H1 (cell line): ENCODE measurements at regions not wholly inside any gene's neighbourhood (a gene's known extent, or its start where the extent isn't known, plus 50 kb on each side); places are given as distances from the start of the nearest gene placed in this dataset.

Source experiments
- CTCF ChIA-PET: fragments of 300-600 bp; sonication (Branson Sonifier 250); formaldehyde crosslinking; loops from one replicate; lab custom pipeline; 2021; ENCODE audit not compliant: partially characterized antibody; lab: Charles Lee
- POLR2A ChIA-PET: fragments of 300-600 bp; sonication (Branson Sonifier 250); formaldehyde crosslinking; loops from one replicate; lab custom pipeline; 2021; ENCODE audit warnings: inconsistent platforms; ENCODE audit not compliant: partially characterized antibody; lab: Charles Lee
- DNase-seq, 2 experiments: peaks; one replicate each; pipeline versions ENCODE4 v3.0.0 to v3.0.0-alpha.2; 2010 to 2022; ENCODE audit warnings: low spot score in 2 of 2, low read depth in 1 of 2, mixed read lengths in 1 of 2
- FAIRE-seq: peaks from 2 replicates; lab custom pipeline; 2011; peaks lifted over from hg19 to GRCh38; lab: Jason Lieb, UNC
- H2AFZ ChIP-seq: 2 replicates; pipeline ENCODE4 v1.8.1; 2012; ENCODE audit warnings: low read length, inconsistent platforms
- H2AK5ac ChIP-seq: 2 replicates; pipeline ENCODE4 v1.6.1; 2013; ENCODE audit warnings: low read depth, low read length
- H2BK120ac ChIP-seq: replicated peaks from 2 replicates; pipeline ENCODE3; 2013; ENCODE audit warnings: low read depth, low read length, inconsistent platforms
- H2BK12ac ChIP-seq: 2 replicates; pipeline ENCODE4 v1.6.1; 2013; ENCODE audit warnings: low read depth, low read length
- H2BK15ac ChIP-seq: 2 replicates; pipeline ENCODE4 v1.6.1; 2013; ENCODE audit warnings: low read length
- H2BK20ac ChIP-seq: 2 replicates; pipeline ENCODE4 v1.6.1; 2013; ENCODE audit warnings: low read length
- H2BK5ac ChIP-seq: 2 replicates; pipeline ENCODE4 v1.6.1; 2013; ENCODE audit warnings: low read depth, low read length
- H3K14ac ChIP-seq: 2 replicates; pipeline ENCODE4 v1.6.1; 2013; ENCODE audit warnings: inconsistent platforms; ENCODE audit not compliant: insufficient read length
- H3K18ac ChIP-seq: 2 replicates; pipeline ENCODE4 v1.6.1; 2013; ENCODE audit warnings: low read length; ENCODE audit errors: extremely low read depth
- H3K23ac ChIP-seq: 2 replicates; pipeline ENCODE4 v1.6.1; 2013; ENCODE audit warnings: inconsistent platforms; ENCODE audit not compliant: insufficient read length
- H3K23me2 ChIP-seq: 2 replicates; pipeline ENCODE4 v1.6.1; 2013; ENCODE audit warnings: low read depth, low read length
- H3K27ac ChIP-seq: 2 replicates; pipeline ENCODE4 v1.6.1; 2011; ENCODE audit warnings: low read depth, low read length, inconsistent platforms
- H3K27me3 ChIP-seq, 4 experiments: replicated peaks in 1 of 4; 1 replicate in 1 of 4; 2 replicates in 3 of 4; pipeline versions ENCODE4 v1.6.1 to v1.8.1; 2011 to 2013; ENCODE audit warnings: low read length in 3 of 4, mild to moderate bottlenecking in 3 of 4, inconsistent platforms in 2 of 4, mixed read lengths in 2 of 4, moderate library complexity in 1 of 4; ENCODE audit not compliant: control insufficient read depth in 3 of 4, insufficient read depth in 3 of 4; ENCODE audit errors: extremely low read depth in 1 of 4
- H3K36me3 ChIP-seq, 4 experiments: 2 replicates each; pipeline versions ENCODE4 v1.6.1 to v1.8.1; 2011 to 2013; ENCODE audit warnings: mild to moderate bottlenecking in 4 of 4, low read length in 3 of 4, moderate library complexity in 2 of 4, control low read depth in 1 of 4, inconsistent platforms in 1 of 4; ENCODE audit not compliant: insufficient read depth in 4 of 4, control insufficient read depth in 2 of 4
- H3K4ac ChIP-seq: replicated peaks from 2 replicates; pipeline ENCODE3; 2013; ENCODE audit warnings: low read length, low read depth, mixed read lengths, inconsistent platforms; ENCODE audit not compliant: insufficient read length
- H3K4me1 ChIP-seq, 4 experiments: replicated peaks in 1 of 4; 1 replicate in 1 of 4; 2 replicates in 3 of 4; pipeline versions ENCODE4 v1.6.1 to v1.8.1; 2011 to 2013; ENCODE audit warnings: low read length in 3 of 4, inconsistent platforms in 2 of 4, mixed read lengths in 1 of 4; ENCODE audit not compliant: insufficient read depth in 4 of 4, control insufficient read depth in 3 of 4
- H3K4me2 ChIP-seq, 2 experiments: 2 replicates each; pipeline versions ENCODE4 v1.6.1 to v1.8.1; 2011 to 2013; ENCODE audit warnings: low read depth in 2 of 2, low read length in 2 of 2, control low read depth in 1 of 2, inconsistent platforms in 1 of 2, mild to moderate bottlenecking in 1 of 2; ENCODE audit not compliant: insufficient read depth in 1 of 2
- H3K4me3 ChIP-seq, 4 experiments: fragments of 200-600, 300-600 bp in 1 of 4; sonication (generic), shearing (Covaris generic), sonication (Bioruptor Twin) in 1 of 4; 2 replicates each; pipeline versions ENCODE4 v1.5.1 to v1.8.1; 2011 to 2016; ENCODE audit warnings: low read length in 4 of 4, low read depth in 3 of 4, control low read depth in 2 of 4, inconsistent platforms in 2 of 4, mild to moderate bottlenecking in 2 of 4, mixed read lengths in 1 of 4, moderate library complexity in 1 of 4; ENCODE audit not compliant: insufficient read depth in 2 of 4; ENCODE audit errors: extremely low read depth in 1 of 4
- H3K56ac ChIP-seq: replicated peaks from 2 replicates; pipeline ENCODE3; 2013; ENCODE audit warnings: low read depth, mild to moderate bottlenecking, mixed read lengths, low read length, inconsistent platforms; ENCODE audit not compliant: insufficient read length
- H3K79me1 ChIP-seq: 2 replicates; pipeline ENCODE4 v1.6.1; 2013; ENCODE audit warnings: low read depth, low read length, control low read depth
- H3K79me2 ChIP-seq, 2 experiments: 2 replicates each; pipeline versions ENCODE4 v1.6.1 to v1.8.1; 2012 to 2013; ENCODE audit warnings: low read length in 2 of 2, mild to moderate bottlenecking in 2 of 2, inconsistent platforms in 1 of 2; ENCODE audit not compliant: insufficient read depth in 2 of 2, control insufficient read depth in 1 of 2
- H3K9ac ChIP-seq, 4 experiments: replicated peaks in 1 of 4; 1 replicate in 1 of 4; 2 replicates in 3 of 4; pipeline versions ENCODE4 v1.6.1 to v1.8.1; 2011 to 2013; ENCODE audit warnings: low read depth in 3 of 4, low read length in 3 of 4, control low read depth in 2 of 4, mild to moderate bottlenecking in 2 of 4, moderate library complexity in 2 of 4, inconsistent platforms in 1 of 4; ENCODE audit errors: extremely low read depth in 1 of 4
- H3K9me3 ChIP-seq, 2 experiments: 2 replicates each; pipeline versions ENCODE4 v1.6.1 to v1.8.1; 2012 to 2013; ENCODE audit warnings: mild to moderate bottlenecking in 2 of 2, moderate library complexity in 2 of 2, control low read depth in 1 of 2, inconsistent platforms in 1 of 2, low read depth in 1 of 2, low read length in 1 of 2, mixed read lengths in 1 of 2; ENCODE audit not compliant: insufficient read depth in 2 of 2
- H4K20me1 ChIP-seq, 2 experiments: replicated peaks in 1 of 2; 2 replicates each; pipeline versions ENCODE3 to v1.8.1; 2011 to 2013; ENCODE audit warnings: inconsistent platforms in 2 of 2, low read length in 2 of 2, mild to moderate bottlenecking in 1 of 2; ENCODE audit not compliant: insufficient read depth in 2 of 2, control insufficient read depth in 1 of 2
- H4K5ac ChIP-seq: 2 replicates; pipeline ENCODE4 v1.6.1; 2013; ENCODE audit warnings: low read length, low read depth, mixed read lengths, inconsistent platforms; ENCODE audit not compliant: insufficient read length
- H4K8ac ChIP-seq: 2 replicates; pipeline ENCODE4 v1.8.0; 2013; ENCODE audit warnings: mild to moderate bottlenecking, moderate library complexity, low read length, inconsistent platforms; ENCODE audit not compliant: insufficient read depth; ENCODE audit errors: extremely low read depth
- H4K91ac ChIP-seq: replicated peaks from 2 replicates; pipeline ENCODE3; 2013; ENCODE audit warnings: low read length, mixed read lengths, inconsistent platforms; ENCODE audit not compliant: insufficient read length
- CHD2 ChIP-seq: IDR thresholded peaks from 2 replicates; pipeline ENCODE4 v1.6.1; 2012; ENCODE audit warnings: low read length, improper control_type of control experiment
- EZH2 ChIP-seq: fragments of 200-600 bp; sonication (generic); IDR thresholded peaks from 2 replicates; pipeline ENCODE4 v1.7.1; 2012; ENCODE audit warnings: low read depth, mild to moderate bottlenecking, moderate library complexity, low read length, inconsistent platforms; ENCODE audit not compliant: severe bottlenecking
- RAD21 ChIP-seq, 2 experiments: IDR thresholded peaks in 1 of 2; conservative IDR thresholded peaks in 1 of 2; 2 replicates each; pipeline ENCODE4 v1.6.1; 2011; ENCODE audit warnings: low read depth in 2 of 2, low read length in 2 of 2, improper control_type of control experiment in 1 of 2, inconsistent platforms in 1 of 2, mild to moderate bottlenecking in 1 of 2, moderate library complexity in 1 of 2
- TAF1 ChIP-seq: IDR thresholded peaks from 2 replicates; pipeline ENCODE4 v1.6.1; 2011; ENCODE audit warnings: mild to moderate bottlenecking, low read depth, low read length
- WGBS, 2 experiments: shearing (Covaris generic) in 1 of 2; methylation state at CpG; one replicate each; pipeline versions ENCODE4 v1.1.6 to v1.1.7; 2013 to 2015; ENCODE audit warnings: low lambda C conversion rate in 2 of 2, mixed read lengths in 2 of 2, inconsistent platforms in 1 of 2, low coverage in 1 of 2, missing lambda C conversion rate in 1 of 2; ENCODE audit not compliant: insufficient replicate concordance in 2 of 2, insufficient coverage in 1 of 2, insufficient read length in 1 of 2; ENCODE audit errors: extremely low coverage in 1 of 2, missing lambda C conversion rate in 1 of 2; 5-methylcytosine and 5-hydroxymethylcytosine counted together

- WGBS, 2 experiments, result 92% methylated on average over 47 of the region's 55 CpGs; no CpG with 5 or more reads in 1 of the 2 experiments
- no peaks in the 10 kb centered on the region for H3K4me1 ChIP-seq
- H3K14ac ChIP-seq, result no peak overlapping the region
- H3K27ac ChIP-seq, result no peak overlapping the region
- no peaks in the 10 kb centered on the region; a peak in 1 of 7 replicates for H3K27me3 ChIP-seq
- H2BK5ac ChIP-seq, result no peak overlapping the region
- peaks cover 0 to 8% of the 10 kb centered on the region in 2 experiments; a peak in 3 of 4 replicates for H3K9me3 ChIP-seq
- no peak overlapping the region for H3K56ac ChIP-seq
- no peak overlapping the region for H3K18ac ChIP-seq
- H3K36me3 ChIP-seq, result no peaks in the 10 kb centered on the region
- no peak overlapping the region; the same call in 1 of the 2 replicates for H4K8ac ChIP-seq
- peaks cover 0 to 8% of the 10 kb centered on the region in 2 experiments for H4K20me1 ChIP-seq
- H3K4ac ChIP-seq, result no peak overlapping the region
- ChIA-PET POLR2A (no interaction called here), CTCF (interaction anchor here (1.1 to 1.7 kb wide), 3 partner anchors 20 to 339 kb away, joined by 3 read pairs; no protein-coding TSS in a partner anchor)
- H2AFZ ChIP-seq, result no peak overlapping the region
- H3K4me3 ChIP-seq, result no peak overlapping the region
- no peaks in the 10 kb centered on the region for H3K79me2 ChIP-seq
- H2BK15ac ChIP-seq, result no peak overlapping the region
- H2BK120ac ChIP-seq, result no peak overlapping the region
- H3K4me2 ChIP-seq, result no peak overlapping the region
- no peak overlapping the region for H2BK20ac ChIP-seq
- H3K79me1 ChIP-seq, result no peaks in the 10 kb centered on the region
- H4K91ac ChIP-seq, result no peak overlapping the region
- DNase-seq (no peak), FAIRE-seq (no peak)
- H2BK12ac ChIP-seq, result peak overlapping the region; percentile 27; the same call in 1 of the 2 replicates
- H3K9ac ChIP-seq, result no peak overlapping the region
- H3K23me2 ChIP-seq, result peaks cover 23% of the 10 kb centered on the region; the same call in 1 of the 2 replicates
- no peak overlapping the region for H3K23ac ChIP-seq
- no peak overlapping the region for H4K5ac ChIP-seq
- H2AK5ac ChIP-seq, result no peak overlapping the region
- no peak for TF ChIP-seq TAF1
- TF ChIP-seq CHD2, result no peak
- TF ChIP-seq RAD21 (IDR thresholded peaks at IDR 0.05 in 1 of 2, conservative IDR thresholded peaks at IDR 0.05 in 1 of 2; ENCODE audit: low read depth in 2 of 2, low read length in 2 of 2), result no peak
- no peak for TF ChIP-seq EZH2
These were observed 65.4 kb upstream of the NKX1-1 start for GRCh38 chr4:1471443-1472147.
